ENCODE measurements at regions not wholly inside any gene's neighbourhood (a gene's known extent, or its start where the extent isn't known, plus 50 kb on each side); places are given as distances from the start of the nearest gene placed in this dataset.

- no peak for TF ChIP-seq CTCF (IDR thresholded peaks at IDR 0.05; ENCODE audit: low read length)
- TF ChIP-seq EZH2 (optimal IDR thresholded peaks at IDR 0.05; ENCODE audit: low read depth, low read length) = no peak
- no peak for TF ChIP-seq EZH2phosphoT487 (IDR thresholded peaks at IDR 0.05; ENCODE audit: low read length)
Observed at GRCh38 chr2:194465641-194466040, 1191.4 kb upstream of the SLC39A10 start.
